HG02610 (cell line): ENCODE measurements at regions not wholly inside any gene's neighbourhood (a gene's known extent, or its start where the extent isn't known, plus 50 kb on each side); places are given as distances from the start of the nearest gene placed in this dataset.

ENCODE experiments used
- ATAC-seq: cut with Tn5 transposase; IDR thresholded peaks from one replicate; pipeline ENCODE4 v1.9.1; 2021; ENCODE audit warnings: mild to moderate bottlenecking, moderate library complexity; ENCODE audit not compliant: unreplicated experiment

- no peak for ATAC-seq
Observed at GRCh38 chr1:72851597-72851996, 569.3 kb upstream of the NEGR1 start.

- no peak for ATAC-seq
Observed at GRCh38 chr1:72848997-72849396, 566.7 kb upstream of the NEGR1 start.

- ATAC-seq = no peak
Observed at GRCh38 chr1:72847651-72848050, 565.3 kb upstream of the NEGR1 start.

- no peak for ATAC-seq
Observed at GRCh38 chr1:72846476-72847278, 564.3 kb upstream of the NEGR1 start.

- ATAC-seq = no peak
Observed at GRCh38 chr1:72845981-72846380, 563.6 kb upstream of the NEGR1 start.

GRCh38 chr1:72845381-72845780 is 563.0 kb upstream of the NEGR1 start:
- ATAC-seq = no peak

GRCh38 chr1:72837781-72838180 is 555.4 kb upstream of the NEGR1 start:
- no peak for ATAC-seq

GRCh38 chr1:72830606-72831390 is 548.5 kb upstream of the NEGR1 start:
- ATAC-seq = no peak

GRCh38 chr1:72827278-72827677 is 544.9 kb upstream of the NEGR1 start:
- ATAC-seq = no peak

- ATAC-seq = no peak
Observed at GRCh38 chr1:72804541-72804940, 522.2 kb upstream of the NEGR1 start.

GRCh38 chr1:72781038-72781437 is 498.7 kb upstream of the NEGR1 start:
- ATAC-seq = no peak

GRCh38 chr1:72780212-72780611 is 497.9 kb upstream of the NEGR1 start:
- no peak for ATAC-seq

GRCh38 chr1:72777918-72778317 is 495.6 kb upstream of the NEGR1 start:
- ATAC-seq = no peak

- ATAC-seq = no peak
Observed at GRCh38 chr1:72763481-72763880, 481.1 kb upstream of the NEGR1 start.

GRCh38 chr1:72759486-72759885 is 477.1 kb upstream of the NEGR1 start:
- no peak for ATAC-seq

GRCh38 chr1:72757843-72758242 is 475.5 kb upstream of the NEGR1 start:
- no peak for ATAC-seq

GRCh38 chr1:72745413-72745812 is 463.1 kb upstream of the NEGR1 start:
- ATAC-seq = no peak

GRCh38 chr1:72734415-72734814 is 452.1 kb upstream of the NEGR1 start:
- ATAC-seq = no peak

- no peak for ATAC-seq
Observed at GRCh38 chr1:72724951-72725861, 442.9 kb upstream of the NEGR1 start.

- ATAC-seq = no peak
Observed at GRCh38 chr1:72705921-72706320, 423.6 kb upstream of the NEGR1 start.

GRCh38 chr1:72704841-72705477 is 422.6 kb upstream of the NEGR1 start:
- no peak for ATAC-seq
